Spleen (tissue), 7 donors: ENCODE measurements at regions not wholly inside any gene's neighbourhood (a gene's known extent, or its start where the extent isn't known, plus 50 kb on each side); places are given as distances from the start of the nearest gene placed in this dataset.

Experiments
- POLR2A ChIP-seq, 3 donors: fragments of 450-650 bp; IDR thresholded peaks; one replicate each; pipeline ENCODE4 v1.5.1; 2017; ENCODE audit warnings: antibody characterized with exemption in 3 of 3, mild to moderate bottlenecking in 1 of 3
- POLR2AphosphoS5 ChIP-seq, 3 donors: sonication (generic); formaldehyde crosslinking; IDR thresholded peaks; one replicate each; pipeline ENCODE4 v1.5.1; 2017; ENCODE audit warnings: antibody characterized with exemption in 3 of 3
- TF ChIP-seq, protein P1 (sequence below), 11 experiments: fragments of 200-600 bp in 7 of 11; fragments of 450-650 bp in 4 of 11; sonication (generic) in 4 of 11; IDR thresholded peaks in 8 of 11; conservative IDR thresholded peaks in 3 of 11; 1 replicate in 7 of 11; 2 replicates in 4 of 11; pipeline versions ENCODE4 v1.4.0 to v1.8.0; 2016 to 2021; ENCODE audit warnings: antibody characterized with exemption in 11 of 11, inconsistent platforms in 4 of 11, mild to moderate bottlenecking in 1 of 11
- donor health status: DM: no; HTN: no; CAD: no; lungs with moderate emphysema.
- donor health status: DM: no; HTN: no; CAD: no.
- donor health status: DM: no; HTN: no; CAD: no.

DNA sequence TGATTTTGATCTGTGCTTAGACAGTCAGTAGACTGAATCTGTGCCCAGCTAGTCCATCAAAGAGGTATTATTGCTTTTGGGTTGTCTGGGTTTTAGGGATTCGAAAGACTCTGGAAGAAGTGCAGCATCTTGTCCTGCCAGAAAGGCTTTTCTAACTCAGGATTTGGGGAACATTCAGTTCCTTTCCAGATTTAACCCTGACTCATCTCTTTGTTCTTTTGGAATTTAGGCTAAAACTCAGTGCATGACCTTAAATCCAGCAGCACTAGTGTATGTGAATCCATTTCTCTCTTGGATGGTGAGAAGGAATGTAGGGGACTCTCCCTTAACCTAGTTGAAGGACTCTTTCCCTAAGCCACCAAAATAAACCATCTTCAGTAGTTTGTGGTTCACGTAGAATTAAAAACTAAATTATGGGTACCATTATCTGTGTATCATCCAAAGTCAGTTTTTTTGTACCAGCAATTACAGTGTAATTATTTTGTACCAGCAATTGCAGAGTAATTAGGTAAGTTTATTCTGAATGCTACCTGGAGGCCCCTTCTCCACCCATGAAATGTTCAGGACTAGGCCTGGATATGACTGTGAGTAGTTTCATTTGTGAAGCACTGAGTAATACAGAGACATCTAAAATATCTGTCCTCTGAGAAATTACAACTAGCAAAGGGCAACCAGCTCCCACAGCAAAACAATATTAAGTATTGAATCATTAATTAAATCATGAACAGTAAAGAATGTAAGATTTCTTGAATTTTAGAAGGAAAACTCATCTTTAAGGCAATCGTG lies 384.0 kb downstream of the TMA16 start:
- TF ChIP-seq, protein P1, sequence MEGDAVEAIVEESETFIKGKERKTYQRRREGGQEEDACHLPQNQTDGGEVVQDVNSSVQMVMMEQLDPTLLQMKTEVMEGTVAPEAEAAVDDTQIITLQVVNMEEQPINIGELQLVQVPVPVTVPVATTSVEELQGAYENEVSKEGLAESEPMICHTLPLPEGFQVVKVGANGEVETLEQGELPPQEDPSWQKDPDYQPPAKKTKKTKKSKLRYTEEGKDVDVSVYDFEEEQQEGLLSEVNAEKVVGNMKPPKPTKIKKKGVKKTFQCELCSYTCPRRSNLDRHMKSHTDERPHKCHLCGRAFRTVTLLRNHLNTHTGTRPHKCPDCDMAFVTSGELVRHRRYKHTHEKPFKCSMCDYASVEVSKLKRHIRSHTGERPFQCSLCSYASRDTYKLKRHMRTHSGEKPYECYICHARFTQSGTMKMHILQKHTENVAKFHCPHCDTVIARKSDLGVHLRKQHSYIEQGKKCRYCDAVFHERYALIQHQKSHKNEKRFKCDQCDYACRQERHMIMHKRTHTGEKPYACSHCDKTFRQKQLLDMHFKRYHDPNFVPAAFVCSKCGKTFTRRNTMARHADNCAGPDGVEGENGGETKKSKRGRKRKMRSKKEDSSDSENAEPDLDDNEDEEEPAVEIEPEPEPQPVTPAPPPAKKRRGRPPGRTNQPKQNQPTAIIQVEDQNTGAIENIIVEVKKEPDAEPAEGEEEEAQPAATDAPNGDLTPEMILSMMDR (IDR thresholded peaks at IDR 0.05 in 8 of 11, conservative IDR thresholded peaks at IDR 0.05 in 3 of 11): no peak
- TF ChIP-seq POLR2A (IDR thresholded peaks at IDR 0.05) (no peak), POLR2AphosphoS5 (IDR thresholded peaks at IDR 0.05) (no peak)
